Astrocyte (in vitro differentiated cells and primary cell): ENCODE measurements at regions not wholly inside any gene's neighbourhood (a gene's known extent, or its start where the extent isn't known, plus 50 kb on each side); places are given as distances from the start of the nearest gene placed in this dataset.

Experiments used
- DNase-seq: peaks from one replicate; pipeline ENCODE4 v3.0.0-alpha.2; 2010; ENCODE audit warnings: low read depth
- FAIRE-seq: peaks from 2 replicates; lab custom pipeline; 2011; peaks lifted over from hg19 to GRCh38; lab: Jason Lieb, UNC
- H2AFZ ChIP-seq: 2 replicates; pipeline ENCODE4 v1.6.0; 2012; ENCODE audit warnings: low read depth, low read length, inconsistent platforms
- H3K27ac ChIP-seq: 2 replicates; pipeline ENCODE4 v1.5.1; 2011; ENCODE audit warnings: low read depth, low read length, inconsistent platforms
- H3K27me3 ChIP-seq: 2 replicates; pipeline ENCODE4 v1.6.0; 2011; ENCODE audit warnings: low read length, inconsistent platforms; ENCODE audit not compliant: insufficient read depth
- H3K36me3 ChIP-seq: 2 replicates; pipeline ENCODE4 v1.5.1; 2011; ENCODE audit warnings: low read length, inconsistent platforms; ENCODE audit not compliant: insufficient read depth
- H3K4me1 ChIP-seq: 2 replicates; pipeline ENCODE4 v1.5.1; 2011; ENCODE audit warnings: low read length, inconsistent platforms; ENCODE audit not compliant: insufficient read depth
- H3K4me2 ChIP-seq: 2 replicates; pipeline ENCODE4 v1.6.0; 2012; ENCODE audit warnings: low read length, inconsistent platforms
- H3K4me3 ChIP-seq: 2 replicates; pipeline ENCODE4 v1.5.1; 2011; ENCODE audit warnings: low read depth, mild to moderate bottlenecking, low read length, inconsistent platforms; ENCODE audit not compliant: insufficient read depth
- H3K79me2 ChIP-seq: 2 replicates; pipeline ENCODE4 v1.6.0; 2012; ENCODE audit warnings: mild to moderate bottlenecking, low read length, inconsistent platforms; ENCODE audit not compliant: insufficient read depth
- H3K9ac ChIP-seq: 2 replicates; pipeline ENCODE4 v1.6.0; 2012; ENCODE audit warnings: mild to moderate bottlenecking, low read length, inconsistent platforms
- H3K9me3 ChIP-seq: 2 replicates; pipeline ENCODE4 v1.5.1; 2012; ENCODE audit warnings: low read depth, mild to moderate bottlenecking, low read length, inconsistent platforms; ENCODE audit not compliant: insufficient read depth
- H4K20me1 ChIP-seq: 2 replicates; pipeline ENCODE4 v1.6.0; 2012; ENCODE audit warnings: low read length, inconsistent platforms; ENCODE audit not compliant: insufficient read depth
- H3K27ac Mint-ChIP-seq: one replicate; pipeline ENCODE4 v1.8.0; 2021; ENCODE audit warnings: mild to moderate bottlenecking, mixed read lengths; ENCODE audit not compliant: unreplicated experiment
- H3K27me3 Mint-ChIP-seq: one replicate; pipeline ENCODE4 v1.8.0; 2021; ENCODE audit warnings: low read depth, mixed read lengths; ENCODE audit not compliant: unreplicated experiment
- H3K36me3 Mint-ChIP-seq: one replicate; pipeline ENCODE4 v1.8.0; 2021; ENCODE audit warnings: low read depth, mixed read lengths; ENCODE audit not compliant: unreplicated experiment
- H3K4me1 Mint-ChIP-seq: one replicate; pipeline ENCODE4 v1.8.0; 2021; ENCODE audit warnings: low read depth, mixed read lengths; ENCODE audit not compliant: unreplicated experiment
- H3K4me3 Mint-ChIP-seq: one replicate; pipeline ENCODE4 v1.8.0; 2021; ENCODE audit warnings: mild to moderate bottlenecking, moderate library complexity, mixed read lengths; ENCODE audit not compliant: unreplicated experiment
- H3K9me3 Mint-ChIP-seq: one replicate; pipeline ENCODE4 v1.8.0; 2021; ENCODE audit warnings: mild to moderate bottlenecking, mixed read lengths; ENCODE audit not compliant: unreplicated experiment
- EZH2 ChIP-seq: IDR thresholded peaks from 2 replicates; pipeline ENCODE4 v1.6.1; 2012; ENCODE audit warnings: mild to moderate bottlenecking, low read length, inconsistent platforms; ENCODE audit not compliant: insufficient read depth
- TF ChIP-seq, protein P1 (sequence below): IDR thresholded peaks from 2 replicates; pipeline ENCODE4 v1.5.1; 2011; ENCODE audit warnings: low read depth, mild to moderate bottlenecking, inconsistent platforms, low read length, moderate library complexity; ENCODE audit not compliant: insufficient read depth

DNA sequence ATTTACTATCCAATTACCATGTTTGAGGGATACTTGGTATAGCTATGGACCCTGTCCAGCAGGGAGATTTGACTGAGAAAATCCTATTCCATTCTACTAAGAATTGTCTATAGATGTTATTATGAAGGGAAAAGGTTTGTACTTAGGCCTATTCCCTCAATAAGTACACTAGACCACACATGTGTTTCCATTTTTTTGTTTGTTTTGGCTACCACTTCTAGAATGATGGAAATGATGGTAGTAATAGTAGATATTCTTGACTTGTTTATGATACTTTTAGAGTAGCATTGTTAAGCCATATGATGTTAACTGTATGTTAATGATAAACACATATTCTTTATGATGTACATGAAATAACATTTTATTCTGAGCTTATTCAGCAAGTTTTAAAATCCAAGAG, 144.8 kb downstream of the OGFRL1 start:
- Histone ChIP-seq H3K4me1 (no peaks in the 10 kb centered on the region), H3K79me2 (no peaks in the 10 kb centered on the region), H3K9me3 (no peaks in the 10 kb centered on the region), H2AFZ (no peak overlapping the region), H3K9ac (no peak overlapping the region), H3K27me3 (no peaks in the 10 kb centered on the region), H3K4me3 (no peak overlapping the region), H3K36me3 (no peaks in the 10 kb centered on the region), H3K27ac (no peak overlapping the region), H4K20me1 (no peaks in the 10 kb centered on the region), H3K4me2 (no peak overlapping the region)
- TF ChIP-seq, protein P1, sequence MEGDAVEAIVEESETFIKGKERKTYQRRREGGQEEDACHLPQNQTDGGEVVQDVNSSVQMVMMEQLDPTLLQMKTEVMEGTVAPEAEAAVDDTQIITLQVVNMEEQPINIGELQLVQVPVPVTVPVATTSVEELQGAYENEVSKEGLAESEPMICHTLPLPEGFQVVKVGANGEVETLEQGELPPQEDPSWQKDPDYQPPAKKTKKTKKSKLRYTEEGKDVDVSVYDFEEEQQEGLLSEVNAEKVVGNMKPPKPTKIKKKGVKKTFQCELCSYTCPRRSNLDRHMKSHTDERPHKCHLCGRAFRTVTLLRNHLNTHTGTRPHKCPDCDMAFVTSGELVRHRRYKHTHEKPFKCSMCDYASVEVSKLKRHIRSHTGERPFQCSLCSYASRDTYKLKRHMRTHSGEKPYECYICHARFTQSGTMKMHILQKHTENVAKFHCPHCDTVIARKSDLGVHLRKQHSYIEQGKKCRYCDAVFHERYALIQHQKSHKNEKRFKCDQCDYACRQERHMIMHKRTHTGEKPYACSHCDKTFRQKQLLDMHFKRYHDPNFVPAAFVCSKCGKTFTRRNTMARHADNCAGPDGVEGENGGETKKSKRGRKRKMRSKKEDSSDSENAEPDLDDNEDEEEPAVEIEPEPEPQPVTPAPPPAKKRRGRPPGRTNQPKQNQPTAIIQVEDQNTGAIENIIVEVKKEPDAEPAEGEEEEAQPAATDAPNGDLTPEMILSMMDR: no peak
- no peak for TF ChIP-seq EZH2
- H3K27ac Mint-ChIP-seq: no peak overlapping the region
- peak; percentile 39 for FAIRE-seq
- no peaks in the 10 kb centered on the region for H3K4me1 Mint-ChIP-seq
- H3K9me3 Mint-ChIP-seq: no peaks in the 10 kb centered on the region
- no peaks in the 10 kb centered on the region for H3K27me3 Mint-ChIP-seq
- no peaks in the 10 kb centered on the region for H3K36me3 Mint-ChIP-seq
- H3K4me3 Mint-ChIP-seq: no peak overlapping the region
- DNase-seq: no peak

DNA sequence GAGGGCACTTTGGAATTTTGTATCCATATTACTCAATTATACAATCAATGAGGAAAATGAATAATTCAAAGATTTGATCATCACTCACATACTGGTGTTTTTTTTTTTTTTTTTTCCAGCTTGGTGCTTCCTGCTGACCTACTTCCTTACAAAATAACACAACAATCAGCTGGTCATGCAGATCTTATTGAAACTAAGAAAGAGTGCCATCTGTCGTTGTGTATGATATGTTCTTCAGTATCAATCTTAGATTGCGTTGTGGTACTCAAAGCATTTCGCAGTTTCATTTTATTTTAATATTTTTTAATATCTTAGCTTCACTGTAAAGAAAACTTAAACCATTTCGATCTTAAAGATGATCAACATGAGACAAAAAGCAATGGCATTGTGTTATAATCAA, 155.6 kb downstream of the OGFRL1 start:
- Histone ChIP-seq H2AFZ (no peak overlapping the region), H3K36me3 (no peaks in the 10 kb centered on the region), H3K4me2 (no peak overlapping the region), H4K20me1 (no peaks in the 10 kb centered on the region), H3K27me3 (no peaks in the 10 kb centered on the region), H3K4me1 (no peaks in the 10 kb centered on the region), H3K9ac (no peak overlapping the region), H3K79me2 (no peaks in the 10 kb centered on the region), H3K9me3 (no peaks in the 10 kb centered on the region), H3K27ac (no peak overlapping the region), H3K4me3 (no peak overlapping the region)
- Mint-ChIP-seq H3K36me3 (no peaks in the 10 kb centered on the region), H3K27me3 (no peaks in the 10 kb centered on the region), H3K9me3 (peaks cover 16% of the 10 kb centered on the region), H3K27ac (no peak overlapping the region), H3K4me3 (no peak overlapping the region), H3K4me1 (peaks cover 7% of the 10 kb centered on the region)
- FAIRE-seq (no peak), DNase-seq (no peak)
- TF ChIP-seq, protein P1: no peak

DNA sequence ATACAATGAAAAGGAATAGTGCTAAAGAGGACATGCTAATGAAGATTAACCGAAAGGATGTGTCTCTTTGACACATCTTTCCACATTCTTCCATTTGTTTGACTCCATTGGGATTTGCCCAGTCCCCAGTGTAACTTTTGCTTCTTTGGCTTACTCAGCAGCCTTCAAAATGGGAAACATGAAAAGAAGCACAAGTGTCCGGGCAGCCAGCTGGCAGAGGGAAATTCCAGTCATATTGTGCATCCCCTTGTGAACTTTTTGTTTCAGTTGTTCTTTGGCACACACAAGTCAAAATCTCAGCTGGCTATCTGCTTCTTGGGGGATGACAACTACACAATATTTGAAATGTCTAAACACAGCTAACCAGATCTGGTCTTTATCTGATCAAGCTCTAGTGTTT, 157.4 kb downstream of the OGFRL1 start:
- H3K27me3 ChIP-seq: no peaks in the 10 kb centered on the region
- no peak overlapping the region for H3K4me2 ChIP-seq
- no peaks in the 10 kb centered on the region for H3K4me1 ChIP-seq
- Mint-ChIP-seq H3K36me3 (no peaks in the 10 kb centered on the region), H3K27ac (no peak overlapping the region), H3K27me3 (no peaks in the 10 kb centered on the region), H3K4me1 (peaks cover 7% of the 10 kb centered on the region), H3K9me3 (peaks cover 2% of the 10 kb centered on the region), H3K4me3 (no peak overlapping the region)
- H4K20me1 ChIP-seq: no peaks in the 10 kb centered on the region
- H3K27ac ChIP-seq: no peak overlapping the region
- no peak for FAIRE-seq
- no peak overlapping the region for H3K4me3 ChIP-seq
- H3K9ac ChIP-seq: no peak overlapping the region
- DNase-seq: no peak
- no peaks in the 10 kb centered on the region for H3K36me3 ChIP-seq
- H3K9me3 ChIP-seq: no peaks in the 10 kb centered on the region
- peak overlapping the region; percentile 30 for H2AFZ ChIP-seq
- H3K79me2 ChIP-seq: no peaks in the 10 kb centered on the region
- TF ChIP-seq, protein P1: no peak
- no peak for TF ChIP-seq EZH2
